SK-N-MC (cell line): ENCODE measurements at regions not wholly inside any gene's neighbourhood (a gene's known extent, or its start where the extent isn't known, plus 50 kb on each side); places are given as distances from the start of the nearest gene placed in this dataset.

Experiments used
- EZH2 ChIP-seq: fragments of 200-600 bp; sonication (generic); IDR thresholded peaks from one replicate; pipeline ENCODE4 v1.6.1; 2017; ENCODE audit warnings: antibody characterized with exemption
- FOXP2 ChIP-seq: optimal IDR thresholded peaks from 2 replicates; pipeline ENCODE3; 2011; ENCODE audit warnings: mild to moderate bottlenecking, moderate library complexity; ENCODE audit not compliant: insufficient read depth; ENCODE audit errors: extremely low read length, control extremely low read depth
- POLR2AphosphoS5 ChIP-seq: IDR thresholded peaks from 2 replicates; pipeline ENCODE4 v1.6.1; 2012; ENCODE audit warnings: mild to moderate bottlenecking, low read depth, low read length, borderline replicate concordance

DNA sequence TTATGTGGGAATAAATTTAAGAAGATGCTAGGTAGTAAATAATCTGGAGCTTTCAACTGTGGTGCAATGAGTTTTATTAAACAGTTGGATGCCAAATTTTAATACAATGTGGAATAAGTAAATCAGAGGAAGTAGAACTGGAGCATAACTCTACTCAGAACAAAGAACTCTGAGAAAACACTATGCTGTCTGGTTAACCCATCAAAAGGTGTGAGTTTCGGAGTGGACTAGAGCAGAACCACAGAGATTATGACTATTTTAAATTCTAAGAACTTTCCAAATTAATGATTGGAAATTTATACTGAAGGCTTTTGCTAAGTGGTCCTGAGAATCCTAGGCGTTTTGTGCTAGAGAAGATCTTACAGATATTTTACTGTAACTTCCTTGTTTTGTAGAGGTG lies 132.2 kb downstream of the NTMT2 start:
- TF ChIP-seq POLR2AphosphoS5 (no peak), EZH2 (no peak), FOXP2 (no peak)
